H9 (cell line): ENCODE measurements at regions not wholly inside any gene's neighbourhood (a gene's known extent, or its start where the extent isn't known, plus 50 kb on each side); places are given as distances from the start of the nearest gene placed in this dataset.
A peak's percentile ranks its signal among the peaks of the same experiment; 100 is the strongest.

Experiments
- DNase-seq: peaks from one replicate; pipeline ENCODE4 v3.0.0-alpha.2; 2017
- H2AFZ ChIP-seq: one replicate; pipeline ENCODE4 v1.6.1; 2013; ENCODE audit warnings: mild to moderate bottlenecking, low read length, control low read depth, moderate library complexity
- H2AK5ac ChIP-seq: 2 replicates; pipeline ENCODE4 v1.6.1; 2013; ENCODE audit warnings: low read length, control low read depth, mixed read lengths; ENCODE audit not compliant: insufficient read length
- H2BK120ac ChIP-seq: one replicate; pipeline ENCODE4 v1.6.1; 2013; ENCODE audit warnings: low read depth, mild to moderate bottlenecking, low read length, control low read depth, inconsistent platforms; ENCODE audit not compliant: poor library complexity, severe bottlenecking
- H2BK12ac ChIP-seq: 2 replicates; pipeline ENCODE4 v1.6.1; 2013; ENCODE audit warnings: low read length, control low read depth, mixed read lengths, low read depth; ENCODE audit not compliant: insufficient read length
- H2BK15ac ChIP-seq: 2 replicates; pipeline ENCODE4 v1.6.1; 2013; ENCODE audit warnings: low read depth, low read length, control low read depth
- H2BK20ac ChIP-seq: one replicate; pipeline ENCODE4 v1.6.1; 2013; ENCODE audit warnings: low read depth, mild to moderate bottlenecking, low read length, control low read depth, inconsistent platforms; ENCODE audit not compliant: poor library complexity, severe bottlenecking
- H2BK5ac ChIP-seq: 2 replicates; pipeline ENCODE4 v1.6.1; 2013; ENCODE audit warnings: low read length, control low read depth, mixed read lengths; ENCODE audit not compliant: insufficient read length
- H3K14ac ChIP-seq: 2 replicates; pipeline ENCODE4 v1.6.1; 2013; ENCODE audit warnings: low read length, control low read depth; ENCODE audit not compliant: insufficient read depth
- H3K18ac ChIP-seq: 2 replicates; pipeline ENCODE4 v1.6.1; 2013; ENCODE audit warnings: low read depth, mild to moderate bottlenecking, mixed read lengths, low read length, control low read depth; ENCODE audit not compliant: insufficient read length
- H3K23ac ChIP-seq: 2 replicates; pipeline ENCODE4 v1.6.1; 2013; ENCODE audit warnings: low read length, control low read depth, mixed read lengths, low read depth; ENCODE audit not compliant: insufficient read length
- H3K23me2 ChIP-seq: 2 replicates; pipeline ENCODE4 v1.6.1; 2013; ENCODE audit warnings: low read depth, mild to moderate bottlenecking, mixed read lengths, low read length, control low read depth; ENCODE audit not compliant: insufficient read length, poor library complexity, severe bottlenecking
- H3K27ac ChIP-seq: 2 replicates; pipeline ENCODE4 v1.5.1; 2013; ENCODE audit warnings: low read length, control low read depth, mixed read lengths, low read depth; ENCODE audit not compliant: insufficient read length
- H3K27me3 ChIP-seq: 2 replicates; pipeline ENCODE4 v1.6.1; 2013; ENCODE audit warnings: low read length, control low read depth, inconsistent platforms; ENCODE audit not compliant: insufficient read depth
- H3K4ac ChIP-seq: 2 replicates; pipeline ENCODE4 v1.6.1; 2013; ENCODE audit warnings: low read depth, mild to moderate bottlenecking, control low read depth, inconsistent platforms, low read length, moderate library complexity
- H3K4me1 ChIP-seq: 2 replicates; pipeline ENCODE4 v1.6.1; 2013; ENCODE audit warnings: low read length, control low read depth, inconsistent platforms; ENCODE audit not compliant: insufficient read depth
- H3K4me2 ChIP-seq: 2 replicates; pipeline ENCODE4 v1.6.1; 2013; ENCODE audit warnings: low read length, control low read depth, mixed read lengths; ENCODE audit not compliant: insufficient read length, insufficient read depth
- H3K56ac ChIP-seq: 2 replicates; pipeline ENCODE4 v1.6.1; 2013; ENCODE audit warnings: low read depth, mild to moderate bottlenecking, mixed read lengths, low read length, control low read depth; ENCODE audit not compliant: insufficient read length
- H3K79me1 ChIP-seq: 2 replicates; pipeline ENCODE4 v1.6.1; 2013; ENCODE audit warnings: low read depth, mild to moderate bottlenecking, moderate library complexity, low read length, control low read depth, inconsistent platforms; ENCODE audit not compliant: insufficient read depth, poor library complexity, severe bottlenecking
- H3K79me2 ChIP-seq: 2 replicates; pipeline ENCODE4 v1.6.1; 2013; ENCODE audit warnings: low read length, control low read depth, inconsistent platforms; ENCODE audit not compliant: insufficient read depth
- H3K9ac ChIP-seq: 2 replicates; pipeline ENCODE4 v1.6.1; 2013; ENCODE audit warnings: low read length, control low read depth, mixed read lengths; ENCODE audit not compliant: insufficient read length; ENCODE audit errors: extremely low read depth
- H3K9me3 ChIP-seq: one replicate; pipeline ENCODE4 v1.6.1; 2013; ENCODE audit warnings: low read depth, low read length, inconsistent platforms; ENCODE audit not compliant: control insufficient read depth
- H3T11ph ChIP-seq: one replicate; pipeline ENCODE4 v1.6.1; 2013; ENCODE audit warnings: mild to moderate bottlenecking, low read length, control low read depth, inconsistent platforms
- H4K20me1 ChIP-seq: one replicate; pipeline ENCODE4 v1.6.1; 2013; ENCODE audit not compliant: control insufficient read depth, insufficient read length, insufficient read depth
- H4K5ac ChIP-seq: 2 replicates; pipeline ENCODE4 v1.6.1; 2013; ENCODE audit warnings: low read depth, mild to moderate bottlenecking, mixed read lengths, low read length, control low read depth; ENCODE audit not compliant: insufficient read length
- H4K8ac ChIP-seq: replicated peaks from 2 replicates; pipeline ENCODE4 v1.6.1; 2013; ENCODE audit warnings: low read length, control low read depth, mixed read lengths, low read depth; ENCODE audit not compliant: insufficient read length
- H4K91ac ChIP-seq: 2 replicates; pipeline ENCODE4 v1.6.1; 2013; ENCODE audit warnings: low read depth, mild to moderate bottlenecking, moderate library complexity, mixed read lengths, low read length, control low read depth; ENCODE audit not compliant: insufficient read length
- H3K27ac Mint-ChIP-seq, 3 experiments: 2 replicates in 2 of 3; 3 replicates in 1 of 3; pipeline ENCODE4 v1.8.0; 2020 to 2021; ENCODE audit warnings: mixed read lengths in 3 of 3, mild to moderate bottlenecking in 1 of 3, moderate library complexity in 1 of 3
- H3K27me3 Mint-ChIP-seq: 2 replicates; pipeline ENCODE4 v1.8.0; 2021; ENCODE audit warnings: low read depth, mild to moderate bottlenecking, moderate library complexity, mixed read lengths
- H3K36me3 Mint-ChIP-seq, 3 experiments: 2 replicates in 2 of 3; 3 replicates in 1 of 3; pipeline ENCODE4 v1.8.0; 2020 to 2021; ENCODE audit warnings: low read depth in 3 of 3, mixed read lengths in 3 of 3; ENCODE audit not compliant: insufficient read depth in 1 of 3
- H3K4me1 Mint-ChIP-seq, 2 experiments: 2 replicates each; pipeline ENCODE4 v1.8.0; 2020; ENCODE audit warnings: mixed read lengths in 2 of 2
- H3K4me3 Mint-ChIP-seq, 2 experiments: 2 replicates in 1 of 2; 3 replicates in 1 of 2; pipeline ENCODE4 v1.8.0; 2020 to 2021; ENCODE audit warnings: mild to moderate bottlenecking in 2 of 2, mixed read lengths in 2 of 2, moderate library complexity in 1 of 2
- H3K9me3 Mint-ChIP-seq, 2 experiments: 2 replicates in 1 of 2; 3 replicates in 1 of 2; pipeline ENCODE4 v1.8.0; 2020; ENCODE audit warnings: mild to moderate bottlenecking in 2 of 2, mixed read lengths in 2 of 2, moderate library complexity in 1 of 2
- CTCF ChIP-seq: fragments of 200-600 bp; sonication (generic); conservative IDR thresholded peaks from 3 replicates; pipeline ENCODE4 v1.8.0; 2021; ENCODE audit warnings: antibody characterized with exemption, mild to moderate bottlenecking
- WGBS: extraction: QIAGEN DNeasy Blood & Tissue Kit; methylation state at CpG from one replicate; pipeline ENCODE4 v1.1.7; 2013; ENCODE audit warnings: missing lambda C conversion rate, low lambda C conversion rate, mixed read lengths; ENCODE audit not compliant: insufficient read length; ENCODE audit errors: extremely low coverage; 5-methylcytosine and 5-hydroxymethylcytosine counted together

- no peak overlapping the region for H2BK15ac ChIP-seq
- no peak overlapping the region for H4K8ac ChIP-seq
- H3K23me2 ChIP-seq = no peaks in the 10 kb centered on the region
- H2BK12ac ChIP-seq = no peak overlapping the region
- H3K4me2 ChIP-seq = no peak overlapping the region
- no peak overlapping the region for H3K23ac ChIP-seq
- no peak overlapping the region for H4K91ac ChIP-seq
- no peak overlapping the region for H3K56ac ChIP-seq
- no peaks in the 10 kb centered on the region for H3K79me1 ChIP-seq
- H2AK5ac ChIP-seq = no peak overlapping the region
- H2AFZ ChIP-seq = peak overlapping the region; percentile 14
- no peak overlapping the region for H2BK20ac ChIP-seq
- H2BK120ac ChIP-seq = no peak overlapping the region
- peaks cover 0 to 4% (median 0%) of the 10 kb centered on the region in 3 experiments; a peak in 2 of 7 replicates for H3K36me3 Mint-ChIP-seq
- H3K27ac Mint-ChIP-seq = peak overlapping the region in 1 of 3 experiments; percentile 50; a peak in 2 of 7 replicates
- H3K9ac ChIP-seq = no peak overlapping the region
- WGBS = no CpG with 5 or more reads among the region's 2 CpGs
- DNase-seq = no peak
- H3T11ph ChIP-seq = no peak overlapping the region
- no peaks in the 10 kb centered on the region for H3K27me3 Mint-ChIP-seq
- no peak for TF ChIP-seq CTCF
- H2BK5ac ChIP-seq = no peak overlapping the region
- peaks cover 5% of the 10 kb centered on the region; the same call in 1 of the 2 replicates for H3K4me1 ChIP-seq
- no peak overlapping the region for H3K4ac ChIP-seq
- H3K4me3 Mint-ChIP-seq = no peak overlapping the region
- no peaks in the 10 kb centered on the region for H3K27me3 ChIP-seq
- no peak overlapping the region for H4K5ac ChIP-seq
- H3K9me3 ChIP-seq = no peaks in the 10 kb centered on the region
- H3K9me3 Mint-ChIP-seq = peaks cover 0 to 2% of the 10 kb centered on the region in 2 experiments; a peak in 2 of 5 replicates
- H3K18ac ChIP-seq = no peak overlapping the region
- H3K4me1 Mint-ChIP-seq = peaks cover 21 to 22% of the 10 kb centered on the region in 2 experiments
- no peak overlapping the region for H3K27ac ChIP-seq
- no peaks in the 10 kb centered on the region for H4K20me1 ChIP-seq
- no peaks in the 10 kb centered on the region for H3K79me2 ChIP-seq
- H3K14ac ChIP-seq = no peak overlapping the region
Observed at GRCh38 chr13:26133286-26133685, 81.5 kb upstream of the SHISA2 start.
